GM19463 (cell line): ENCODE measurements at regions not wholly inside any gene's neighbourhood (a gene's known extent, or its start where the extent isn't known, plus 50 kb on each side); places are given as distances from the start of the nearest gene placed in this dataset.
"Not testable (repeated sequence)": the region's sequence is repeated elsewhere in the genome, so short reads cannot be mapped to it uniquely, and the experiment has no call there.

Experiments
- ATAC-seq: cut with Tn5 transposase; IDR thresholded peaks from one replicate; pipeline ENCODE4 v1.9.1; 2021; ENCODE audit warnings: mild to moderate bottlenecking, moderate library complexity; ENCODE audit not compliant: unreplicated experiment

GRCh38 chr11:116325247-116325646 lies 447.5 kb downstream of the BUD13 start:
- ATAC-seq = no peak

DNA sequence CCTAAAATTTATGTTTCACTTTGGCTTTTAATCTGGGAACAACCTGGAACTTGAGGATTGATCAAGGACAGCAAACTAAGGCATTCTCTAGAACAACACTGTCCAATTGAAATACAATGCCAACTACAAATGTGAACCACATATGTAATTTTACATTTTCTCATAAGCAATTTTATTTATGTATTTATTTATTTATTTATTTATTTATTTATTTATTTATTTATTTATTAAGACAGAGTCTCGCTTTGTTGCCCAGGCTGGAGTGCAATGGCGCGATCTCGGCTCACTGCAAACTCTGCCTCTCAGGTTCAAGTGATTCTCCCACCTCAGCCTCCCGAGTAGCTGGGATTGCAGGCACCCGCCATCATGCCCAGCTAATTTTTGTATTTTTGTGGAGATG lies 448.7 kb downstream of the BUD13 start:
- not testable (repeated sequence) for ATAC-seq

GRCh38 chr11:116317212-116317611 lies 455.6 kb downstream of the BUD13 start:
- no peak for ATAC-seq

- ATAC-seq = no peak
These were observed 458.8 kb downstream of the BUD13 start for GRCh38 chr11:116314006-116314405.

DNA sequence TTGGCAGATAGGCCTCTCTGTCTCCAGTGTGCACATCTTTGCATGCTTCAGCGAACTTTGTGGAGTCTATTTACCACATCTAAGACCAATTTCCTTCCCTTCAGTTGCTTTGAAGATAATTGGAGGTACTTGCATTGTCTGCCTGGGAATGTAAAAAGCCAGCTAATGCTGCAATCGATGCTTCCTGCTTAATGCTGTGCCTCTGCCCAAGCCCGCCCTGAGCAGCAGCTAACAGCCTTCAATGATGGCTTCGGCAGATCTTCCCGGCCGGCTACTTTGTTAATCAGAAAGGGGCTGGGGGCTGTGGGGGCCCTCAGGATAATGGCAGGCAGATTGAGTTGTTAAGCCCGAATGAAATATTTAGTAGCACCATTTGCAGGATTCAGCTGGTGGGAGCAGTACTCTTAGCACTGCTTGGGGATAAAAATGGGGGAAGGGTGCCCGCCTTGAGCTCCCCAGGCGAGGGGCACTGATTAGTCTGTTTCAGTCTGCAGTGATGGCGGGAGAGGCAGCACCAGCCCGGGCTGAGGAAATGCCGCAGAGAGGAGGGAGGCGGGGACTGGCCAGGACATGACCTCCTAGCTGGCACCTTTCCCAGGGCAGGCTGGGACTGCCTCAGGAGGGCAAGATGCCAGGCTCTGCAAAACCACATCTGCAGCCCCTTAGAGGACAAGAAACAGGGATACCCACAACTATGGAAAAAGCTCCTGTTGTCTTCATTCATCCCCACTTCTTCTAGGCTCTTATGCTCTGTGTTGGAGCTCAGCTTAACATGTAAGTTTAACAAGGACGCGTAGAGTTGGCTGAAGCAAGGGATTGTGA lies 460.0 kb downstream of the BUD13 start:
- ATAC-seq = no peak

DNA sequence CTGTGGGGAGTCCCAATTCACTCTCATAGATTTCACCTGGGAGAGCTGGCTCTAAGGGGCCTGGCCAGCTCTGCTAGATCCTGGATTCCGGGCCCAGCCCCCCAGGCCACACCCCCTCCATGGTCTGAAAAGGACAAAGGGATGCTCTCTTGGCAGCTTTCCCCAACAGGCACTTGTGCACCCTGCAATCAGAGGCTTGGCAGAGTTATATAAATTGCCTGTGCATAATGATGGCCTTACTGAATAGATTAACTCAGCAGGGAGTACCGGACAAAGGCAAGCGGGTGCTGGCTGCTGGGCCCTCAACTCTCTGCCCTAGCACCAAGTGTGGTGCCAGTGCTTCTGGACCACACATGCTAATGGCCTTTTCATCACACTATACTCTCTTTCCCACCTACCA lies 461.6 kb downstream of the BUD13 start:
- ATAC-seq = no peak

- ATAC-seq = no peak
These were observed 462.1 kb downstream of the BUD13 start for GRCh38 chr11:116310698-116311097.

DNA sequence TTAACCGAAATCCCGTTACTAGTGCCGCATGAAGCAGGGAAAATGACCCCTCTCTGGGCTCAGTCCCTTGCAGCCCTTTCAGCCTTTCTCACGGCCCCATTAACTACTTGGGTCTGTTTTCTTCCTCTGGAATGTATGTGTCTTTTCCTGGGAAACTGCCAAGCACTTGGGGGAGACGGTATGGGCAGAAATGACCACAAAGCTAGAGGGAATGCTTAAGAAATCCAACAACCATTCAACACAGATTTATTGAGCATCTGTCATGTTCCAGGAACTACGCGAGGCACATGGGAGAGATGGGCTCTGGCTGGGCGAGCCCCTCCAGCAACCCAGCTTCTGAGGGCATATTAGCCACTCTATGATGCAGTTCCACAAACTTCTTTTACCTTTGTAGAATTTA lies 462.6 kb downstream of the BUD13 start:
- no peak for ATAC-seq

DNA sequence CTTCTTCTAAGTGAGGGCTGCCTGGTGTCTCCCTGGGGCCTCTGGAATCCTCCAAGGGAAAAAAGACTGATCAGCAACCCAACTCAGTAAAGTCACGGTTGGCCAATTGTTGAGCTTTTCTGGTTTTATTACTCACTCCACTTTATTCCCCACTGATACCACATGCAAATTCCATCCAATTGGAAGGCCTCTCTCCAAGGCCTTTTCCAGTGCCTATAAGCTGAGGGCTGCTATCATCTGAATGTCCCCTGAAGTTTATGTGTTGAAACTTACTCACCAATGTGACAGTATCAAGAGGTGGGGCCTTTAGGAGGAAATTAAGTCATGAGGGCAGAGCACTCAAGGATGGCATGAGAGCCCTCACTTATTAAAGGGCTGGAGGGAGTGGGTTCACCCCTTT lies 463.3 kb downstream of the BUD13 start:
- ATAC-seq = no peak

DNA sequence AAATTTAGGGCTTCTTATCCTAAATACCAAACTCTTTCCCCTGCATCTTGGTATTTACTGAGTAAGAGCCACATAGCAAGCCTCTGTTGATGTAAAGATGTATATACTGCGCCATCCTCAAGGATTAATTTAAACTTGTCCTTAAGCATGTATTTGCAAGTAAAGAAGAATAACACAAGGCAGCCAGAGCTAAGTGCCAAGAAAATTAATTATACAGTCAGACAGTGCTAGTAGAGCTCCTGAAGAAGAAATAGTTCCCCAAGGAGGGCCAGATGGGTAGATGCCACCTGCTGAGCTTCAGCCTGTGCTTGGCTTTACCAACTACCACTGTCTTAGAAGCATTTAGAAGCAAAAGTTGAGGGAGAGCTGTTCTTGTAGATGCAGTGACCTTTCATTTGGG lies 470.0 kb downstream of the BUD13 start:
- ATAC-seq = no peak

- no peak for ATAC-seq
These were observed 471.6 kb downstream of the BUD13 start for GRCh38 chr11:116301141-116301540.

- ATAC-seq = no peak
These were observed 472.6 kb downstream of the BUD13 start for GRCh38 chr11:116300232-116300631.

- ATAC-seq = no peak
These were observed 478.2 kb downstream of the BUD13 start for GRCh38 chr11:116294630-116295029.

GRCh38 chr11:116287866-116288265 lies 484.9 kb downstream of the BUD13 start:
- no peak for ATAC-seq

- no peak for ATAC-seq
These were observed 487.8 kb downstream of the BUD13 start for GRCh38 chr11:116285026-116285425.

DNA sequence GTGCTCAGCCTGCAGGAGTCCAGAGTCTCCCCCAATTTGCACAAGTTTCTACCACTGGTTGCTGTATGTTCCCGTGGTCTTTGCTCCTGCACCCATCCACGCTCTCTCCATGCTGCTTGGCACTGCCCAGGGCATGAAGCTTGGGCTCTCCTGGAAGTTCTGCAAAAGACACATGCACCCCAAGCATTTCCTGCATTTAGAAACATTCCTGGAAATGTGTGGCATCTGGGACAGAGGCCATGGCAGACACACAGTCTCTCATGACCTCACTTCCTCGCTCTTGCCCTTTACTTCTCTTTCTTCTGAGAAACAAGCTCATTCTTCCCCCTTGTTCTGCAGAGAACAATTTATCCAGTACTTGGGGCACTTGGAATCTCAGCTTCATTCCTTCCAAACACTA lies 489.5 kb downstream of the BUD13 start:
- no peak for ATAC-seq

DNA sequence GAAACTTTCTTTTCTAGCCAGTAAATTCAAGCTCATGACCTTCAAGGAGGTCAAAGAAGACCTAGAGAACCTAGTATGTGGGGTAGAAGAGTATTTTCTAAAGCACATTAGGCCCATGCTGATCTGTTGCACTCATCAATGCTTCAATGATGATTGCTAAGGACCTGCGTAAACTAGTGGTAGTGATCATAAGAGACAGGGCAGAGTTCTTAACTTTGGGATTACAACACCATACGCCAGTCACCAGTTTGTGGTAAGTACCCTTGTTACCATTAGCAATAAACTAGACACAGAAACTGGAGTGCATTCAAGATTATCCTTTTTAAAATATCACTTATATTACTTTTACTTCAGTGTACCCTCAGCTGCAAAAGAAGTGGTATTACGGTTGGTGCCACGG lies 490.3 kb downstream of the BUD13 start:
- ATAC-seq = no peak

- no peak for ATAC-seq
These were observed 491.3 kb downstream of the BUD13 start for GRCh38 chr11:116281173-116282160.

- no peak for ATAC-seq
These were observed 493.3 kb downstream of the BUD13 start for GRCh38 chr11:116279511-116279910.

DNA sequence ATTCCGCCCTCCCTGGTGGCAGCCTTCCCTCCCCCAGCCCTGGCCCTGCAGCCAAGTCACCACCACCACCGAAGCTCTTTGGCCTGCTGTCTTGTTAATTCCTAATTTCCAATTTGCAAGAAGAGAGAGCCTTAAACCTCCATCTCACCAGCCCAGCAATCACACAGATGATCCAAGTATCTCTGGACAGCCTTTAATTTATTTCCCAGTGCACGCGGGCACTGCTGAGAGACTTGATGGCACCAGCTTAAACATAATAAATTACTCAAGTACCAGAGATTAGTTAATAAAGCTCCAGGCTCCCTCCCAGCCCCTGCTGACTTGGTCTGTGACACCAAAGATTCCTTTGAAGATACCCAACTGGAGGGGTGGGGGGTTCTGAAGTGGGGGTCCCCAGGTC lies 494.7 kb downstream of the BUD13 start:
- ATAC-seq = no peak

DNA sequence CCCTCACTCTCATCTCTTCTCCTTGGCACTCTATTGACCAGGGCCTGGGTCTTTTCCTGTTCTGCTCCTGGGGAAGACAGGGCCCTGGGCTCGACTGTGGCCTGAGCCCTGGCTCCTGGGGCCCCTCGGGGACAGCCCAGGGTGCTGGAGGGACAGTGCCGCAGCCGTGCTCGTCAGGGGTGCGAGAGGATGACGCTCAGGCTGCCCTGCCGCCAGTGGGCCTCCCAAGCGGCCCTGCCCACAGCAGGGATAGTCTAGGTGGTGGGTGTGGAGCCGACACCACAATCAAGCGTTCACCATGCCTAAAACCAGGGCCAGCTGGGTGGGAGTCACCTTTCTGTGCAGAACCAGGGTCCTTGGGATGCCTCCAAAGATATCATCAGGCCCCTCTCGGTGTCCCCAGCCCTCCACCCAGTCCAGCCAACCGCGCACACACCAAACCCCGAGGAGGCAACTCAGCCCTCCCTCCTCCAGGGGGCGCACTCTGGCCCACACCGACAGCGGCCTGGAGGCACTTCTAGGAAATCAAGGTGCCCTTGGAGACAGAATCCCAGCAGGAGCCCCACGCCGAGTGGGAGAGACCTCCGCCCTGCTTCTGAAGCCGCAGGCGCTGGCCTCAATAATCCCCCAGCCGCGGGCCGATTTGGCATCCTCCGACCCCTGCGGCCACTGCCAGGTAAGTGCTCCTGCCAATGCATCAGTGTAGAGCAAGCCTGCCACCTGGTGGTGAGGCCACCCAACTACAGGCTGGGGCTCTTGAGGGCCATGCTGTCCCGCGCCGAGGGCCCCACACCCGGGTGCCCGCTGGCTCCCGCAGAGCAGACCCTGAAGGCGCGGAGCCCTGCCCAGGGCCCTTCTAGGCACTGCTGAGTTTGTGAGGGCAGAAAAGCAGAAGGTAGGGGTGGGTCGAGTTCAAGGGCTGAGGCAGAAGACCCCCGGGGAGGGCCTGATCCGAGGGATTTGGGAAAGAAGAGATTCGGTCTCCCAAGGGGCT lies 496.4 kb downstream of the BUD13 start:
- peak; percentile 87 for ATAC-seq
